GM18520 (cell line): ENCODE measurements at regions not wholly inside any gene's neighbourhood (a gene's known extent, or its start where the extent isn't known, plus 50 kb on each side); places are given as distances from the start of the nearest gene placed in this dataset.
A peak's percentile ranks its signal among the peaks of the same experiment; 100 is the strongest.
"Not testable (repeated sequence)": the region's sequence is repeated elsewhere in the genome, so short reads cannot be mapped to it uniquely, and the experiment has no call there.

Experiments
- ATAC-seq: cut with Tn5 transposase; IDR thresholded peaks from one replicate; pipeline ENCODE4 v1.9.1; 2021; ENCODE audit not compliant: unreplicated experiment

DNA sequence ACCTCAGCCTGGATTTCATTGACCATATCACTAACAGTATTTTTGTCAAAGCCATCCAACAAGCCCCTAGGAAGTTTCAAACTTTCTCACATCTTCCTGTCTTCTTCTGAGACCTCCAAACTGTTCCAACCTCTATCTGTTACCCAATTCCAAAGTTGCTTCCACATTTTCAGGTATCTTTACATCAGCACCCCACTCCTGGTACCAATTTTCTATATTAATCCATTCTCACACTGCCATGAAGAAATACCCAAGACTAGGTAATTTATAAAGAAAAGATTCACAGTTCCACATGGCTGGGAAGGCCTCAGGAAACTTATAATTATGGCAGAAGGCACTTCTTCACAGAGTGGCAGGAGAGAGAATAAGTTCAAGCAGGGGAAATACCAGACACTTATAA, 571.9 kb upstream of the PHF14 start:
- ATAC-seq: no peak

DNA sequence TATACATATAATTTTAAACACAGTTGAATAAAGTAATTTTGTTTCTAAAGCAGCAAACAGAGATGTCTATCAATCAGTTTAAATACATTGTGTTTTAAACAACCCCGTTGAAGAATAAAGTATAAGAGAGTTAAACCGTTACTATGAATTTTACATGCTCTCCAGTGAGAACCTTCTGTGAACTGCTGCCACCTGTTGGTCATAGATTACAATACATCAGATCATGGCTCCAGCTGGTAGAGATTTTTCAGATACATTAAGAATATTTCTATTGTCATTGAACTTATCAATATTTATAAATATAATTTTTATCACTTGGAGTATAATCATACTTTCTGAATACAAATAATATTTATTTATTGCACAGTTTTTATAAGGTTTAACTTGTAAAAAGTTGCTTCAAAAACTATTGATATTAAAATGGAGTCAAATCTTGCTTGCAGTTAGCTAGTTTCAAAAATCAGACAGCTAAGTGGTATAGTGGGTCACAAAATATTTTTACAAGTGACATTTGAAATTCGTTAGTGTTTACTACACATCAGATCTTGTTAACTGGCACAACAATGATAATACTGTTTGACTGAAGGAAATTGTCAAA, 561.2 kb upstream of the PHF14 start:
- ATAC-seq: peak; percentile 68

DNA sequence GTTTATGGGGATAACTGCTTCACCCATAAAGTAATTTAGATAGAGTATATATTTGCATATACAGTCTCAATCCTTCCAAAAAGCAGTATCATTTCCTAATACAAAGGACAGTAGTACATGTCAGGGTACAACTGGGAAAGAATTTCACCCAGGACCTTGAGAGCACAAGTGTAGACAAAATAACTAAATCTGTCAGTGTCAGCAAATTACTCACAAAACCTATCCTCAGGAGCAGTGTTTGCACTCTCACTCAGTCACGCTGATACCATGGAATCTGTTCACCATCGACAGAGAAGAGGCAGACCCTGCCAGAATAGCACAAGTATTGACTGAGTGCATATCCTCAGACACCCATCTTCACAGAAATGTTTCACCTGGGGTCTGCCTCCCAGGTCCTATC, 554.7 kb upstream of the PHF14 start:
- no peak for ATAC-seq

DNA sequence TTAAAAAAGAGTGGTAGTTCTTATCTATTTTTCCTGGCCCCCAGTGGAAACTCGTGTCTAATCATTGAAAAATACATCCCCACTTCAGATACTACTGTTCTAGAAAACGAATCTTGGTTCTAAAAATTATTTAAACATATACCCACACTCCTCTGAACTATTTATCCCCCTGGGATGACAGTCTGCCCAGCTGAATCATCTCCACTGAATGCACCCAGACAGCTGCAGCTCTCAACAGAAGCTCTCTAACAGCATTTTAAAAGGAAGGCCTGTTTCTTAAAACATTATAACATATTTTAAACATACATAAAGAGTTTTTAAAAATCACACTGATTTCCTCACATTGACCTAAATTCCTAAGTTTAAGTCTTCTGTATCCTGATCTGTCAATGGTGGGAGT, 544.6 kb upstream of the PHF14 start:
- no peak for ATAC-seq

DNA sequence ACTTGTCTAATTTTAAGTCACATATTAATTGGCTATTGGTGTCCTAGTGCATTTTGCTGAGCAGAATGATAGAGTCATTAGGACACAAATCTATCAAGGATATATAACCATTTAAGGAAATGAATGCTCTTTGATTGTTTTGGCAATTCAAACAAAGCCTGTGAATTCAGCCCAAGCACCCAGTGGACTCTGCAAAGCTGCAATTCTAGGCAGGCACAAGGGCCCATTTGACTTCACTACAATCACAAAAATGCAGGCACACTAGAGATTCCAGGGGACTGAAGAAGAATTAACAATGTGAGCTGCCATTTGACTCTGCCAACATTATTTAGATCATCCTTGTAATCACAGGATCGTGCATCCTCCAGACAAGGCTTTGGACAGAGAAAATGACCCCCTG, 544.2 kb upstream of the PHF14 start:
- no peak for ATAC-seq

DNA sequence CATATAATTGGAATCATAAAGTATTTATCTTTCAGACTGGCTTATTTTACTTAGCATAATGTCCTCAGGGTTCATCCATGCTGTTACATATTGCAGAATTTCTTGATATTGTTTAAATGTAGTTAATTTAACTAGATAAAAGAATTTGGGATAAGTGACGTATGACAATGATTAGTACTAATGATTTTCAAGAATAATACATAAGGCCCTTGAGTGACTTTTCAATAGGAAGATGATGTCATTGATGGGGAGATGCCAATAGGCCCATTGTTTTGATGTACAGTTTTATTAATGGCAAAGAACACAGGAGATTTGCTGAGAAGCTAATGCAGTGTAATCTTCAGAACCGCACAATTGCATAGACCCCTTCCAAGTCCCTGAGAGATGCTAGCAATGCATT, 537.4 kb upstream of the PHF14 start:
- no peak for ATAC-seq

DNA sequence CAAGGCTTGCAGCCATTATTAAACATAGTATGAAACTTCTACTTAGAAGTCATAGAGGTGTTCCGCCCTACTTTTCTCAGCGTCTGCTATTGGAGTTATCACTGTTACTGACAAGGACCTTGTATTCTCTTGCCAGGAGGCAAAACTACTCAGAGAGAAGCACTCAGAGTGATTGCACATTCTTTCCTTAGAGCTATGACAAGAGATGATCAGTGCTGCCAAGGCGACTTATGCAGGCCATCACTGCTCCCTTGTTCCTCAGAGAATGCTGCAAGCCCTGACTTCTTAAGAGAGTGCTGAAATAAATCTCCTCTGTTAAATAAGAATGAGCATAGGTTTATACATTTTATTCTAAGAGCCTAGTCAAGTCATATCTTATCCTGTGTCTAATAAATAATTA, 534.6 kb upstream of the PHF14 start:
- no peak for ATAC-seq

DNA sequence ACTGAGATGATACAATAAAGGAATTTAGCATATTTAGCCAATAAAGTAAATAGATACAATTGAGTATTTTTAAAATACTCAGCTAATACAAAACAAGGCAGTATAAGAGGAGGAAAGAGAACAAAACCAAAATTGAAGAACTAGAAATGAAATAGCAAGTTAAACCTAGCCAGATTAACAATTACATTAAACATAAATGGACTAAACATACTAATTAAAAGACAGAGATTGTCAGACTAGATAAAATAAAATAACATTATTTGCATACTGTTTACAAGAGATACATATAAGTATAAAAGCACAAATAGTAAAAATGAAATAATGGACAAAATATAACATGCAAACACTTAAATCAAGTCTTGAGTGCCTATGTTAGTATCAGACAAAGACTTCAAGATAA, 517.7 kb upstream of the PHF14 start:
- no peak for ATAC-seq

DNA sequence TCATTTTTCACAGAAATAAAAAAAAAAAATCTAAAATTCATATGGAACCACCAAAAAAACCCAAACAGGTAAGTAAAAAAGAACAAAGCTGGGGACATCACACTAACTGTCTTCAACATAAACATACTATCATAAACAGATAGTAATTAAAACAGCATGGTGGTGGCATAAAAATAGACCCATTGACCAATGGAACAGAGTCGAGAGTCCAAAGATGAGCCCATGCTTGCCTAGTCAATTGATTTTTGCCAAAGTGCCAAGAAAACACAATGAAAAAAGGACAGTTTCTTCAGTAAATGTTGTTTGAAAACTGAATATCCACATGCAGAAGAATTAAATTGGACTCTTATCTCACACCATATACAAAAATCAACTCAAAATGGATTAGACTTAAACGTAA, 513.2 kb upstream of the PHF14 start:
- ATAC-seq: no peak

DNA sequence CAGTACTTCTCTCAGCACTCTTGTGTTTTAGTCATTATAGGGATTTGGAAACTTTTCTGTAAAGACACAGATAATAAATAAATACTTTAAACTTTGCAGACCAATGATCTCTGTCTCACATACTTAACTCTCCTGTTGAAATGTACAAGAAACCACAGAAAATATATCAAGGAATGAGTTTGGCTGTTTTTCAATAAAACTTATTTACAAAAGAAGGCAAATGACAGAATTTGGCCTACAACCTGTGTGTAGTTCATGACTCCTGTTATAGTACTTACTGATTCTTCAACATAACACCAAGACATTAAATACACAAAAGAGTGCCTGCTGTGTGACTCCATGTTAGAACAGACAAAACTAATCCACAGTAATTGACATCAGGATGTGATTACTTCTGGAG, 510.0 kb upstream of the PHF14 start:
- ATAC-seq: no peak

DNA sequence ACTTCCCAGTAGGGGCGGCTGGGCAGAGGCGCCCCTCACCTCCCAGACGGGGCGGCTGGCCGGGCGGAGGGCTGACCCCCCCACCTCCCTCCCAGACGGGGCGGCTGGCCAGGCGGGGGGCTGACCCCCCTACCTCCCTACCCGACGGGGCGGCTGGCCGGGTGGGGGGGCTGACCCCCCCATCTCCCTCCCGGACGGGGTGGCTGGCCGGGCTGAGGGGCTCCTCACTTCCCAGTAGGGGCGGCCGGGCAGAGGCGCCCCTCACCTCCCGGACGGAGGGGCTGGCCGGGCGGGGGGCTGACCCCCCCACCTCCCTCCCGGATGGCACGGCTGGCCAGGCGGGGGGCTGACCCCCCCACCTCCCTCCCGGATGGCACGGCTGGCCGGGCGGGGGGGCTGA, 508.1 kb upstream of the PHF14 start:
- not testable (repeated sequence) for ATAC-seq

DNA sequence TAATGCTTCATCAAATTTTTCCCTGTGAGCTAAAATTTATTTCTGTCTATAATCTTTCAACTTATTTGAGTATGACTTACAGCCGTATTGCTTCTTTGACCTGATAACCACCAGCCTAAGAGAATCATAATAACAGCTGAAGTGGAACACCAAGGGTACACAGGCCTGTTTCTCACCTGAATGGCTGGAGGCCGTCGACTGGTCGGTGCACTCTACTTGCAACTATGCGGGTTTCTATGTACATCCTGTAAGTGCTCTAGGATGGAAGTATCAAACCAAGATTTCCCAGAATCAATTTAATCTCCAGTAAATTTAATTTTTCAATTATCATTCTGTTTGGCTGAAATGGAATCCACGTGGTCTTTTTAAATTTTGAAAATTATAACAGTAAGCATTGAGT, 504.8 kb upstream of the PHF14 start:
- no peak for ATAC-seq

DNA sequence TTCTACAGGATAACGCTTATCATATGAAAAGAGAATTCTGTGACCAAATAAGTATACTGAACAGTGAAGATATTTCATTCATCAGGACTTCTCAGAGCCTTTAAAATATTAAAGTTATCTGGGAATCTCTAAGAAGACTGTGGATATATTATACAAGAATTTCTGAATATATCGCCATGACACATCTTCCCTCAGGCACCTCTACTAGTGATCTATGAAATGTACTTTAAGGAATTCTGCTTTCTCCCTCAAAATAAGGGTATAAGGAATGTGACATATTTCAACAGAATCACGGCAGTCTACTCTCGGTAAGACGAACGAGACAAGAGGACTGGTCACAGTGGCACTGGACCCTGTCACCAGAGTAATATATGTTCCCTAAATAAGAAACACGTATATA, 504.2 kb upstream of the PHF14 start:
- no peak for ATAC-seq

DNA sequence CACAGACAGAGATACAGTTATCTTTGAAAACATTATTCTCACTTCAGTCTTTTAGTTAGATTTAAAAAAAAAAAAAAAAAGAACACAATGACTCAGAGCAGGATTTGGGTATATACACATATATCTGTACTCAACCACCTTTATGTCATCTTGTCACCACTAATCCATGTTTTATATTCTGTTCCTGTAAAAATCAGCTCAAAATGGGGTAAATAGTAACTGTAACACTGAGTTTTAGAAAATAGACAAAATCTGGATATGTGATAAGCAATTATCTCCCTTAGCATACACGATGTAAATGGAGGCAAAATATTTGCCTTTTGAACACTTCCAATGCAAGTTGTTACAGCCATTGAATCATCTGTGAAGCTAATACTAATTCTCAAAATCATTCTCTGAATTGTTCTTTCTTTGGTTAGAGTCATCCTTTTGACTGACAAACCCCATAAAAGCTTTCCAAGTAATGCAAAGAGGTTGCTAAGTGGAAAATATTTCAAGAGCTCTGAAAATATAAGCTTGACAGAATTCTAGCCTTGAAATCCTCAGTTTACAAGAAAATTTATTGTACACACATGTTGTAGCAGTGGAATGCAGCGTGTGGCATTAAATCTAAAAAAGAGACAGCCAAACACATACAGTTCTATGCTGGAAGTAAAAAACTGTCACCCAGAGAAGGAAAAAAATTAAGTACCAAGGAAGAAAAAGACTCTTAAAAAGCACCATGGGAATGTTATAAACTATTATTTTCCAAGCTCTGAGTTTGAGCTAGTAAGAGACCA, 502.2 kb upstream of the PHF14 start:
- ATAC-seq: no peak

DNA sequence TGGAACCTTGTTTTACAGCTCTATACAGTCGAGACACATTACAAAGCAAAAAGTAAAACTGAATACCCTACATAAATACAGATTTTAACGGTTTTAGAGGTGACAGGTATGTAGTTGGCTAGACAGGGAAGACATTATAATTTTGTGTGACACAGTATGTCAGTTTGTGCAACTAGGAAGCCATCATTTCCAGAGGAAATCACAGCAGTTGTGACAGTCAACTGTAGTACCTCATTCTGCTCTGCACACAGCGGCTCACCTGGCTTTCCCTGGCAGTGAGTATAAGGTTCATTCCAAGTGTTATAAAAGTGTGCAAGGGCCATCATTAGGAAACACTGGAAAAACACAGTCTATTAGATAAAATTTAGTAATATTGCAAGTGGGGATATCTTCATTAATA, 501.6 kb upstream of the PHF14 start:
- ATAC-seq: no peak

DNA sequence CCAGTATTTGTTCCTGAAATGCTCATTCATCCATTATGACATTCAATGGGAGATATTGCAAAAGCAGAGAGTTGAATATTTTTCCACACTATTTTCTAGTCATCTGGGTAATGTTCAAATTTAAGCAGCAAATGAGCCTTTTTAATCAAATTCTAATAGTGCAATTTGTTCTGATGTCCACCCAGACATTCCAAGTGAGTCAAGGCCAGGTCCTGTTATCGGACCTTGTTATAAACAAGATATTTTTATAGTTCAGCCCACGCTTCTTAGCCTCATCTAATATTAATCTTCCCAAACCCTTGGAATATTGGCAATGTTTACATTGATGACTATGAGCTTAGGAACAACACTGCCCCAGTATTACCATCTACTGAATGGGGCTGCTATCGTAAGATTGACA, 500.1 kb upstream of the PHF14 start:
- ATAC-seq: no peak

DNA sequence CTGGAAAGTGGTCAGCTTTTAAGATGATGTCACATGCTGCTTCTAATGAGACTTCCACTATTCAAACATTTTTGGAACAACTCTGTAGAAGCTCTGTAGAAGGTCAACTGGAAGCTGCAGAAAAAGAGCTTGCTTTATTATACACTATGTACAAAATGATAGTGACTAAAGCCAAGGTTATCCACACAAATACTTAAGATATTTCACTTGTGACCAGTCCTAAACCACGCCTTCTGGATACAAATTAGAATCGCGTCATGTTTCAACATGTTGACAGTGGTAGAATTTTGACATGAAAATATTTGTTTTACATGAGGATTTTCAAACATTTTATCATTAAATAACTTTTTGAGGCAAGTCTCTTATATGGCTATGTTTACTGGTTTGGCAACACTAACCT, 499.6 kb upstream of the PHF14 start:
- ATAC-seq: no peak

DNA sequence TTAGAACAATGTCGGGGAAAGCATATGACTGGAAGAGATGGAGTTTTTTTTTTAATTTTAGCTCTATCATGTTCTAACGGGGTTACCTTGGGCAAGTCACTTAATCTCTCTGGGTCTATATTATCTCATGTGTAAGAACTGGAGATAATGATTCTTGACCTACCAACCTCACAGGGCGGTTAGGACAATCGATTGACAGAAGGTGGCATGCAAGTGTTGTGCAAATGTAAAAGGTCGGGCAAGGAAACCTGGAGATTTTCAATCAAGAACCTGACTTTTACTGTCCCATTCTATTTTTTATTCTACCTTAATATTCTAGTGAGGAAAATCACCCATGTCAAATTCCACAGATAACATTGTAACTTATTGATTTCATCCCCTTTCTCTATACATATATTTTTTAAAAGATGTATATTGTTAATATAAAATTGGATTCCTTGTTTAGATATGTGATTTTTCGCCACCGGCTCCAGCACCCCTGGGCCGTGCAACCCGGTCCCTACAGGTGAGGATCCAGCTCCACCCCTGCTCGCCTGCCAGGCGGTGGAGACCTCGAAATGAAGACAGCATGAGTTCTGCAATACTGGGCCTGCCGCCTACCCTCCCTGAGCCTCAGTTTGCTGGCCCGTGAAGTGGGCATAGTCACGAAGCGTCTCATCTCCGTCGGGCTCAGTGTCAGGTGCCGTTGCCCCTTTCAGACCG, 497.6 kb upstream of the PHF14 start:
- ATAC-seq: no peak

DNA sequence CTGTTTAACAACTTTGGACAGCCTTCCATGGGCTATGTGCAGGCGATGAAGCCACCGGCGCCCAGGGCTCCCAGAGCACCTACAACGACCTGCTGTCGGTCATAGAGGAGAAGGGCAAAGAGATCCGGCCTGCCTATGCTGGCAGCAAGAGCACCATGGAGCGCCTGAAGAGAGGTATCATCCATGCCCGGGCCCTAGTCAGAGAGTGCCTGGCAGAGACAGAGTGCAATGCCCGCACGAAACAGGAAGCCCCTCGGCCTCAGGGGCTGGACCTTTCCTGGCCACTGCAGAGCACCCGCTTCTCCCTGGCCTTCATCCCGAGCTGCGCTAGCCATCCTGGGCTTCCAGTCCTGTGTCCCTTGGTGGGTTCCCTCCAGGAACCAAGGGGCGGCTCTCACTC, 497.0 kb upstream of the PHF14 start:
- no peak for ATAC-seq

DNA sequence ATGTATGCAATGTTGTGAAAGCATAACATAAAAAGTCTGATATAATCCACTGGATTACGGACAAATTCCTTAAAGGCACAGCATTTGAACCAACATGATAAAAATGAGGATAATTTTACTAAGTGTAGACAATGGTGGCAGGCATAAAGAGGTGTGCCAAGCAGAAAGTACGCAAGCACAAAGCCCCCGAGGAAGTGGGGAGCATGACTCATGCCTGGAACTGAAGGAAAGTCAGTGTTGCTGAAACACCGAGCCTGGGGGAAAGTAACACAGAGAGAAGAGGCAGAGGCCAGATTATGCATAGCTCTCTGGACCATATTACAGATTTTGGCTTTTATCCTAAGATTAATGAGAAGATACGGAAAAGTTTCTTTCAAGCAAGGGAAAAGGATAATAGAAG, 490.0 kb upstream of the PHF14 start:
- no peak for ATAC-seq

DNA sequence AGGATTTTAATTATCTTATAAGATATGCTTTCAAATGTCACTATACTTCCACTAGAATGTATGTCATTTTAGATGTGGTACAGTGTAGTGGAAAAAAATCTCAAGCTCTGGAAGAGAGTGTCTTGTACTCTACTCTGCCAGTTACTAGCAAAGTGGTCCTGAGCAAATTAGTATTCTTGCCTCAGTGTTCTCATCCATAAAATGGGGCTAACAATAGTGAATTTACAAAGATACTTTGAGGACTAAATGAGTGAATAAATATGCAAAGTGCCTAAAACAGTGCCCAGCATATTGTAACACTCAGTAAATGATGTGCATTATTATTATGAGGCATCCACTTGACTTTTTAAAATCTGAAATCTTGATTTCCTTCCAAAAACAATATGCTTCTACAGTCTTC, 488.9 kb upstream of the PHF14 start:
- no peak for ATAC-seq

DNA sequence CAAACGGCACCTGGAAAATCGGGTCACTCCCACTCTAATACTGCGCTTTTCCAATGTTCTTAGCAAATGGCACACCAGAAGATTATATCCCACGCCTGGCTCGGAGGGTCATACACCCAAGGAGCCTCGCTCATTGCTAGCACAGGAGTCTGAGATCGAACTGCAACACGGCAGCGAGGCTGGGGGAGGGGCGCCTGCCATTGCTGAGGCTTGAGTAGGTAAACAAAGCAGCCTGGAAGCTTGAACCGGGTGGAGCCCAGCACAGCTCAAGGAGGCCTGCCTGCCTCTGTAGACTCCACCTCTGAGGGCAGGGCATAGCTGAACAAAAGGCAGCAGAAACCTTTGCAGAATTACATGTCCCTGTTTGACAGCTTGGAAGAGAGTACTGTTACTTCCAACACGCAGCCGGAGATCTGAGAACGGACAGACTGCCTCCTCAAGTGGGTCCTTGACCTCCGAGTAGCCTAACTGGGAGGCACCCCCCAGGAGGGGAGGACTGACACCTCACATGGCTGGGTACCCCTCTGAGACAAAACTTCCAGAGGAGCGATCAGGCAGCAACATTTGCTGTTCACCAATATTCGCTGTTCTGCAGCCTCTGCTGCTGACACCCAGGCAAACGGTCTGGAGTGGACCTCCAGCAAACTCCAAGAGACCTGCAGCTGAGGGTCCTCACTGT, 472.3 kb upstream of the PHF14 start:
- ATAC-seq: not testable (repeated sequence)
